Osteoblast (primary cell): ENCODE measurements at regions not wholly inside any gene's neighbourhood (a gene's known extent, or its start where the extent isn't known, plus 50 kb on each side); places are given as distances from the start of the nearest gene placed in this dataset.
A peak's percentile ranks its signal among the peaks of the same experiment; 100 is the strongest.

Experiments
- DNase-seq: peaks from one replicate; pipeline ENCODE4 v3.0.0; 2011; ENCODE audit warnings: low spot score, mixed read lengths; ENCODE audit not compliant: insufficient read length; ENCODE audit errors: missing footprints
- H2AFZ ChIP-seq: 2 replicates; pipeline ENCODE4 v1.6.0; 2011; ENCODE audit warnings: mild to moderate bottlenecking, low read length
- H3K27ac ChIP-seq: 2 replicates; pipeline ENCODE4 v1.5.1; 2011; ENCODE audit warnings: mild to moderate bottlenecking, low read depth, low read length, moderate library complexity
- H3K27me3 ChIP-seq: 2 replicates; pipeline ENCODE4 v1.6.0; 2012; ENCODE audit warnings: mild to moderate bottlenecking, control low read depth, inconsistent platforms, low read length, moderate library complexity; ENCODE audit not compliant: insufficient read depth
- H3K36me3 ChIP-seq: 2 replicates; pipeline ENCODE4 v1.5.1; 2011; ENCODE audit warnings: mild to moderate bottlenecking, low read length, control low read depth, moderate library complexity; ENCODE audit not compliant: insufficient read depth
- H3K4me1 ChIP-seq: 2 replicates; pipeline ENCODE4 v1.5.1; 2011; ENCODE audit warnings: mild to moderate bottlenecking, low read length, control low read depth, moderate library complexity; ENCODE audit not compliant: insufficient read depth
- H3K4me2 ChIP-seq: 2 replicates; pipeline ENCODE4 v1.6.0; 2011; ENCODE audit warnings: mild to moderate bottlenecking, low read length; ENCODE audit not compliant: insufficient read depth
- H3K4me3 ChIP-seq: fragments of 200-600 bp; sonication (generic); 3 replicates; pipeline ENCODE4 v1.5.1; 2012; ENCODE audit warnings: mild to moderate bottlenecking, low read length, inconsistent platforms; ENCODE audit not compliant: insufficient read depth
- H3K79me2 ChIP-seq: 2 replicates; pipeline ENCODE4 v1.6.0; 2012; ENCODE audit warnings: mild to moderate bottlenecking, low read length, control low read depth, inconsistent platforms; ENCODE audit not compliant: insufficient read depth
- H3K9me3 ChIP-seq: 2 replicates; pipeline ENCODE4 v1.5.1; 2011; ENCODE audit warnings: low read depth, low read length, control low read depth
- H4K20me1 ChIP-seq: 2 replicates; pipeline ENCODE4 v1.6.0; 2012; ENCODE audit warnings: mild to moderate bottlenecking, low read length, control low read depth; ENCODE audit not compliant: insufficient read depth
- TF ChIP-seq, protein P1 (sequence below): IDR thresholded peaks from 2 replicates; pipeline ENCODE4 v1.5.1; 2011; ENCODE audit warnings: mild to moderate bottlenecking, low read depth, low read length, moderate library complexity; ENCODE audit errors: extremely low read depth

DNA sequence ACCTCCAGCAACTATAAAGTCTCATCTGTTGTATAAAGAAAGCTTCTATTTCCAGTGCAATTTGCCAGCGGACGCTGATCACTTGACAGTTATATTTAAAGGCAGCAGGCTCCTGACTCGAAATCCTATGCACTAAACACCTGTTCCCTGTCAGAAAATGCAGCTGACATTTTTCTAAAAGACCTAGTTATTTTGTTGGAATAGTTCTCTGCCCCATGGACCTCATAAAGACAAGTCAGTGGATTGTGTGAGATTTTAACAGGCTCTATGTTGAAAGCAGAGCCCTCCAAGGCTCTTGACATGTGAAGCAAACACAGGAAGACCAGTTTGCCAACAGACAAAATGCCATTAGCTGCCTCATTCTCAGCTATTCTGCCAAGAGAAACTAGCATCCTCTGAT, 304.7 kb upstream of the KLF12 start:
- Histone ChIP-seq H3K36me3 (no peaks in the 10 kb centered on the region), H3K4me3 (no peak overlapping the region), H2AFZ (no peak overlapping the region), H3K9me3 (no peaks in the 10 kb centered on the region), H3K79me2 (no peaks in the 10 kb centered on the region), H3K4me2 (no peak overlapping the region), H4K20me1 (no peaks in the 10 kb centered on the region), H3K4me1 (peaks cover 8% of the 10 kb centered on the region), H3K27ac (no peak overlapping the region), H3K27me3 (no peaks in the 10 kb centered on the region)
- no peak for DNase-seq
- TF ChIP-seq, protein P1, sequence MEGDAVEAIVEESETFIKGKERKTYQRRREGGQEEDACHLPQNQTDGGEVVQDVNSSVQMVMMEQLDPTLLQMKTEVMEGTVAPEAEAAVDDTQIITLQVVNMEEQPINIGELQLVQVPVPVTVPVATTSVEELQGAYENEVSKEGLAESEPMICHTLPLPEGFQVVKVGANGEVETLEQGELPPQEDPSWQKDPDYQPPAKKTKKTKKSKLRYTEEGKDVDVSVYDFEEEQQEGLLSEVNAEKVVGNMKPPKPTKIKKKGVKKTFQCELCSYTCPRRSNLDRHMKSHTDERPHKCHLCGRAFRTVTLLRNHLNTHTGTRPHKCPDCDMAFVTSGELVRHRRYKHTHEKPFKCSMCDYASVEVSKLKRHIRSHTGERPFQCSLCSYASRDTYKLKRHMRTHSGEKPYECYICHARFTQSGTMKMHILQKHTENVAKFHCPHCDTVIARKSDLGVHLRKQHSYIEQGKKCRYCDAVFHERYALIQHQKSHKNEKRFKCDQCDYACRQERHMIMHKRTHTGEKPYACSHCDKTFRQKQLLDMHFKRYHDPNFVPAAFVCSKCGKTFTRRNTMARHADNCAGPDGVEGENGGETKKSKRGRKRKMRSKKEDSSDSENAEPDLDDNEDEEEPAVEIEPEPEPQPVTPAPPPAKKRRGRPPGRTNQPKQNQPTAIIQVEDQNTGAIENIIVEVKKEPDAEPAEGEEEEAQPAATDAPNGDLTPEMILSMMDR, result no peak

DNA sequence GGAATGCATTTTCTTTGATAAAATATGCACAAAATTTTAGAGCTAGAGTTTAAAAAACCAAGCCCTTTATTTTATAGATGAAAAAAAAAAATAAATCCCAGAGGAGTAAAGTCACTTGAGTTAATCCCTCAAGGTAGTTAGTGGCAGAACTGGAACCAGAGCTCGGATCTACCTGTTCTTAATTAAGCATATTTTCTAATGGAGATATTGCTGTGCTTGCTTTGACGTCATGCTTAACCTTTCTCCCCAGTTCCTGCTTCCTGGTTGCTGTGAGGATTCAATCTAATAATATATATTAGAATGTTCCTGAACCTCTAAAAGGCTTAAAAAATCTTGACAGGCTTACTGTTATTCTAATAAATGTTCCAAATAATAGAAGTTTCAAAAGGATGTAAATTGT, 300.6 kb upstream of the KLF12 start:
- no peaks in the 10 kb centered on the region for H3K9me3 ChIP-seq
- H3K27ac ChIP-seq, result no peak overlapping the region
- no peaks in the 10 kb centered on the region for H3K79me2 ChIP-seq
- DNase-seq, result no peak
- H2AFZ ChIP-seq, result no peak overlapping the region
- H3K4me3 ChIP-seq, result no peak overlapping the region
- no peaks in the 10 kb centered on the region for H3K27me3 ChIP-seq
- no peaks in the 10 kb centered on the region for H3K4me1 ChIP-seq
- no peak overlapping the region for H3K4me2 ChIP-seq
- no peaks in the 10 kb centered on the region for H4K20me1 ChIP-seq
- no peaks in the 10 kb centered on the region for H3K36me3 ChIP-seq
- TF ChIP-seq, protein P1, result no peak

DNA sequence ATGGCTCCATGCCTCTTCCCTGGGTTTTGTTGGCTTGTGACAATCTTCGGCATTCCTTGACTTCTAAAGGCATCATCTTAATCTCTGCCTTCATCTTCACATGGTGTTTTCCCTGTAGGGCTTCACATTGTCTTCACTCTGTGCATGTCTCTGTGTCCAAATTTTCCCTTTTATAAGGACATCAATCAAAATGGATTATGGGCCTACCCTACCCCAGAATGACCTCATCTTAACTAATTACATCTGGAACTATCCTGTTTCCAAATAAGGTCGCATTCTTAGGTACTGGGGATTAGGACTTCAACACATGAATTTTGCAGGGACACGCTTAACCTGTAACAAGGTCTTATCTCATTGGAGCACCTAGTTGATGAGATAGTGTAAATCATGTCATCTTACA, 290.3 kb upstream of the KLF12 start:
- Histone ChIP-seq H3K4me3 (no peak overlapping the region), H3K27me3 (no peaks in the 10 kb centered on the region), H4K20me1 (no peaks in the 10 kb centered on the region), H3K4me2 (no peak overlapping the region), H3K4me1 (peaks cover 6% of the 10 kb centered on the region), H2AFZ (no peak overlapping the region), H3K27ac (no peak overlapping the region), H3K36me3 (no peaks in the 10 kb centered on the region), H3K79me2 (no peaks in the 10 kb centered on the region), H3K9me3 (no peaks in the 10 kb centered on the region)
- DNase-seq, result peak; percentile 39
- TF ChIP-seq, protein P1, result no peak

DNA sequence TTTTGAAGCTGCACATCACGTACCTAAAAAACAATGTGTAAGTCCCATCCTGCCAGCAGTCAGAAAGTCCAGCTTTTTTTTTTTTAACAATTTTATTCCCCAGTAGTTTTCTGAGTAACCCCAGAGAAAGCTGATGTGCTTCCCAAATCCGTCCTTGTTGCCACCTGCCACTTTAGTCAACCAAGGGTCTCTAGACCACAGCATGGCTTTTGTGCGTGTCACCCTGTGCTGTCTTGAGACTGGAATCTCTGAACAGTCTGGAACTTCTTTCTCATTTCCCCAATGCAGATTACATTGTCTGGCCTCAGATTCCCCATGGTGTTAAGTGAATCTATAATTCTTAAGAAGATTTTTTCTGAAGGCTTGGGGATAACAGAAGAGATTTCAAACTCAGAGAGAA, 289.2 kb upstream of the KLF12 start:
- peak; percentile 32 for DNase-seq

More for the DNA sequence above, 289.2 kb upstream of the KLF12 start:
- Histone ChIP-seq H2AFZ (no peak overlapping the region), H4K20me1 (no peaks in the 10 kb centered on the region), H3K4me2 (no peak overlapping the region), H3K4me1 (peaks cover 6% of the 10 kb centered on the region), H3K27me3 (no peaks in the 10 kb centered on the region), H3K79me2 (no peaks in the 10 kb centered on the region), H3K36me3 (no peaks in the 10 kb centered on the region), H3K27ac (no peak overlapping the region), H3K9me3 (no peaks in the 10 kb centered on the region), H3K4me3 (no peak overlapping the region)
- TF ChIP-seq, protein P1, result no peak
